ENCODE measurements at regions not wholly inside any gene's neighbourhood (a gene's known extent, or its start where the extent isn't known, plus 50 kb on each side); places are given as distances from the start of the nearest gene placed in this dataset.

GRCh38 chr2:18427762-18428161, 132.7 kb downstream of the RDH14 start:
- Histone ChIP-seq H3F3A (replicated peaks; ENCODE audit: low read depth) (no peaks in the 10 kb centered on the region), H3K9me2 (ENCODE audit: insufficient read depth) (peaks cover 15% of the 10 kb centered on the region; the same call in 1 of the 2 replicates), H3K27ac (ENCODE audit: low read depth) (no peak overlapping the region), H3K4me3 (no peak overlapping the region), H4K20me1 (replicated peaks; ENCODE audit: insufficient read depth) (no peaks in the 10 kb centered on the region), H3K79me2 (replicated peaks; ENCODE audit: insufficient read depth) (no peaks in the 10 kb centered on the region), H3K4me2 (no peak overlapping the region), H3K27me3 (ENCODE audit: insufficient read depth) (no peaks in the 10 kb centered on the region), H2AFZ (no peak overlapping the region), H3K36me3 (ENCODE audit: insufficient read depth) (no peaks in the 10 kb centered on the region), H3K4me1 (ENCODE audit: insufficient read depth) (no peaks in the 10 kb centered on the region)
- Mint-ChIP-seq H3K27me3 (ENCODE audit: insufficient read depth, low read depth, poor library complexity) (no peaks in the 10 kb centered on the region), H3K4me3 (no peak overlapping the region), H3K9me3 (no peaks in the 10 kb centered on the region), H3K4me1 (no peaks in the 10 kb centered on the region), H3K27ac (no peak overlapping the region), H3K36me3 (ENCODE audit: low read depth) (no peaks in the 10 kb centered on the region)
- no peak for TF ChIP-seq ZNF462 (CRISPR knock-in tag; IDR thresholded peaks at IDR 0.05)
- no peak for TF ChIP-seq ETS1 (IDR thresholded peaks at IDR 0.05)
- no peak for TF ChIP-seq CTCF (conservative IDR thresholded peaks at IDR 0.05; ENCODE audit: low read depth in 2 of 2)
- DNase-seq (ENCODE audit: low spot score) (no peak), ATAC-seq (no peak)
